K562 (cell line): ENCODE measurements at regions not wholly inside any gene's neighbourhood (a gene's known extent, or its start where the extent isn't known, plus 50 kb on each side); places are given as distances from the start of the nearest gene placed in this dataset.

Experiments used
- ELF1 ChIP-seq: fragments of 200-800 bp; sonication (Bioruptor generic); IDR thresholded peaks from 2 replicates; pipeline ENCODE4 v1.6.1; 2016; ENCODE audit warnings: missing genetic modification characterization, missing compliant biosample characterization
- KDM1A ChIP-seq, 2 experiments: fragments of 450-650 bp; IDR thresholded peaks; 2 replicates each; pipeline ENCODE4 v1.6.1; 2016; ENCODE audit warnings: mild to moderate bottlenecking in 2 of 2
- MTF1 ChIP-seq: fragments of 250-450 bp; sonication (Bioruptor Pico); IDR thresholded peaks from 2 replicates; pipeline ENCODE4 v1.9.0; 2021; ENCODE audit warnings: moderate library complexity, mild to moderate bottlenecking, inconsistent platforms, borderline replicate concordance
- PCBP1 ChIP-seq: fragments of 200-400 bp; formaldehyde crosslinking; IDR thresholded peaks from 2 replicates; pipeline ENCODE4 v1.6.1; 2018; ENCODE audit warnings: mild to moderate bottlenecking, low read depth, low read length; ENCODE audit not compliant: poor library complexity, severe bottlenecking
- POLR2AphosphoS5 ChIP-seq: IDR thresholded peaks from 2 replicates; pipeline ENCODE4 v1.6.1; 2011; ENCODE audit warnings: mild to moderate bottlenecking, low read depth, low read length, moderate library complexity; ENCODE audit not compliant: control insufficient read depth, insufficient read depth
- TCF3 ChIP-seq: sonication (generic); formaldehyde crosslinking; IDR thresholded peaks from 2 replicates; pipeline ENCODE4 v1.4.0; 2020; ENCODE audit warnings: mild to moderate bottlenecking, missing genetic modification reagents
- TEAD2 ChIP-seq: fragments of 450-650 bp; IDR thresholded peaks from 2 replicates; pipeline ENCODE4 v1.6.1; 2016; ENCODE audit warnings: missing genetic modification characterization, control low read depth, missing compliant biosample characterization
- ZFX ChIP-seq: sonication (generic); formaldehyde crosslinking; IDR thresholded peaks from 2 replicates; pipeline ENCODE4 v1.8.0; 2022; ENCODE audit warnings: mild to moderate bottlenecking, missing genetic modification reagents, moderate library complexity
- ZNF124 ChIP-seq: sonication (generic); formaldehyde crosslinking; IDR thresholded peaks from 2 replicates; pipeline ENCODE4 v1.8.1; 2022; ENCODE audit warnings: missing genetic modification reagents
- TF ChIP-seq, protein P1 (sequence below), 3 experiments: IDR thresholded peaks in 2 of 3; conservative IDR thresholded peaks in 1 of 3; 2 replicates each; pipeline ENCODE4 v1.5.1; 2011 to 2012; ENCODE audit warnings: low read length in 3 of 3, mild to moderate bottlenecking in 3 of 3, control low read depth in 2 of 3, improper control_type of control experiment in 1 of 3, inconsistent platforms in 1 of 3, low read depth in 1 of 3, mixed read lengths in 1 of 3, moderate library complexity in 1 of 3; ENCODE audit not compliant: insufficient read depth in 2 of 3
- TF ChIP-seq, protein P2 (sequence below), 2 experiments: IDR thresholded peaks; 2 replicates each; pipeline ENCODE4 v1.6.1; 2012; ENCODE audit warnings: improper control_type of control experiment in 2 of 2, low read depth in 2 of 2, low read length in 2 of 2, borderline replicate concordance in 1 of 2
- TF ChIP-seq, protein P3 (sequence below), 2 experiments: fragments of 450-650 bp in 1 of 2; sonication (generic) in 1 of 2; formaldehyde crosslinking in 1 of 2; IDR thresholded peaks in 1 of 2; conservative IDR thresholded peaks in 1 of 2; 2 replicates each; pipeline versions ENCODE4 v1.6.1 to v1.8.1; 2016 to 2023; ENCODE audit warnings: mild to moderate bottlenecking in 2 of 2, moderate library complexity in 2 of 2, inconsistent platforms in 1 of 2, missing genetic modification reagents in 1 of 2
- TF ChIP-seq, protein P4 (sequence below): fragments of 250-450 bp; sonication (Bioruptor Pico); IDR thresholded peaks from 2 replicates; pipeline ENCODE4 v1.4.0; 2020; ENCODE audit warnings: mild to moderate bottlenecking, moderate library complexity
- TF ChIP-seq, protein P5 (sequence below): fragments of 450-650 bp; conservative IDR thresholded peaks from 2 replicates; pipeline ENCODE4 v1.6.1; 2016; ENCODE audit warnings: missing genetic modification characterization, low read depth, mild to moderate bottlenecking, control low read depth, missing compliant biosample characterization

DNA sequence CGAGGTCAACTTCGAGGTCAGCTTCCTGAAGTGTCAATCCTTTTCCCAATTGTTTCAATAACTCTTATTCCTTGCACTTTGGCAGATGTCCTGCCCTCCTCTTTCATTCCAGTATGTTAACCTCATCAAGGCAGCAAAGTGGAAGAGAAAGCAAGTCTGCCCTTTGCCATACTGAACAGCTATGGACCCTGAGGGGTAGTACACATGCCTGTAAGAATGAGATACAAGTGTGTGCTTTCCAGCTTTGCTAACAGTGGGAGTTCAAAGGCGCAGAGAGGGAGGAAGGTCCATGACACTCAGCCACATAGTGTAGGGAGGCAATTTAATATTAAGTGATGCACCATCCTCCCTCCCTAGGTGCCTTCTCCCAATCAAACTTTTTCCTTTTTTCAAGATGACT lies 96.4 kb upstream of the ZCCHC13 start:
- no peak for TF ChIP-seq TCF3 (CRISPR knock-in tag)
- TF ChIP-seq ELF1 (tag), result no peak
- TF ChIP-seq, protein P1, sequence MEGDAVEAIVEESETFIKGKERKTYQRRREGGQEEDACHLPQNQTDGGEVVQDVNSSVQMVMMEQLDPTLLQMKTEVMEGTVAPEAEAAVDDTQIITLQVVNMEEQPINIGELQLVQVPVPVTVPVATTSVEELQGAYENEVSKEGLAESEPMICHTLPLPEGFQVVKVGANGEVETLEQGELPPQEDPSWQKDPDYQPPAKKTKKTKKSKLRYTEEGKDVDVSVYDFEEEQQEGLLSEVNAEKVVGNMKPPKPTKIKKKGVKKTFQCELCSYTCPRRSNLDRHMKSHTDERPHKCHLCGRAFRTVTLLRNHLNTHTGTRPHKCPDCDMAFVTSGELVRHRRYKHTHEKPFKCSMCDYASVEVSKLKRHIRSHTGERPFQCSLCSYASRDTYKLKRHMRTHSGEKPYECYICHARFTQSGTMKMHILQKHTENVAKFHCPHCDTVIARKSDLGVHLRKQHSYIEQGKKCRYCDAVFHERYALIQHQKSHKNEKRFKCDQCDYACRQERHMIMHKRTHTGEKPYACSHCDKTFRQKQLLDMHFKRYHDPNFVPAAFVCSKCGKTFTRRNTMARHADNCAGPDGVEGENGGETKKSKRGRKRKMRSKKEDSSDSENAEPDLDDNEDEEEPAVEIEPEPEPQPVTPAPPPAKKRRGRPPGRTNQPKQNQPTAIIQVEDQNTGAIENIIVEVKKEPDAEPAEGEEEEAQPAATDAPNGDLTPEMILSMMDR (IDR thresholded peaks at IDR 0.05 in 2 of 3, conservative IDR thresholded peaks at IDR 0.05 in 1 of 3; ENCODE audit: insufficient read depth in 2 of 3, low read depth in 1 of 3, low read length in 3 of 3), result no peak
- TF ChIP-seq, protein P2, sequence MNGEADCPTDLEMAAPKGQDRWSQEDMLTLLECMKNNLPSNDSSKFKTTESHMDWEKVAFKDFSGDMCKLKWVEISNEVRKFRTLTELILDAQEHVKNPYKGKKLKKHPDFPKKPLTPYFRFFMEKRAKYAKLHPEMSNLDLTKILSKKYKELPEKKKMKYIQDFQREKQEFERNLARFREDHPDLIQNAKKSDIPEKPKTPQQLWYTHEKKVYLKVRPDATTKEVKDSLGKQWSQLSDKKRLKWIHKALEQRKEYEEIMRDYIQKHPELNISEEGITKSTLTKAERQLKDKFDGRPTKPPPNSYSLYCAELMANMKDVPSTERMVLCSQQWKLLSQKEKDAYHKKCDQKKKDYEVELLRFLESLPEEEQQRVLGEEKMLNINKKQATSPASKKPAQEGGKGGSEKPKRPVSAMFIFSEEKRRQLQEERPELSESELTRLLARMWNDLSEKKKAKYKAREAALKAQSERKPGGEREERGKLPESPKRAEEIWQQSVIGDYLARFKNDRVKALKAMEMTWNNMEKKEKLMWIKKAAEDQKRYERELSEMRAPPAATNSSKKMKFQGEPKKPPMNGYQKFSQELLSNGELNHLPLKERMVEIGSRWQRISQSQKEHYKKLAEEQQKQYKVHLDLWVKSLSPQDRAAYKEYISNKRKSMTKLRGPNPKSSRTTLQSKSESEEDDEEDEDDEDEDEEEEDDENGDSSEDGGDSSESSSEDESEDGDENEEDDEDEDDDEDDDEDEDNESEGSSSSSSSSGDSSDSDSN (IDR thresholded peaks at IDR 0.05; ENCODE audit: borderline replicate concordance in 1 of 2, low read depth in 2 of 2, low read length in 2 of 2), result no peak
- TF ChIP-seq, protein P3, sequence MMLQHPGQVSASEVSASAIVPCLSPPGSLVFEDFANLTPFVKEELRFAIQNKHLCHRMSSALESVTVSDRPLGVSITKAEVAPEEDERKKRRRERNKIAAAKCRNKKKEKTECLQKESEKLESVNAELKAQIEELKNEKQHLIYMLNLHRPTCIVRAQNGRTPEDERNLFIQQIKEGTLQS (IDR thresholded peaks at IDR 0.05), result no peak
- TF ChIP-seq, protein P3 (CRISPR knock-in tag; conservative IDR thresholded peaks at IDR 0.05), result no peak
- TF ChIP-seq TEAD2 (tag), result no peak
- no peak for TF ChIP-seq PCBP1
- TF ChIP-seq ZFX (CRISPR knock-in tag), result no peak
- no peak for TF ChIP-seq MTF1 (CRISPR knock-in tag)
- TF ChIP-seq, protein P4, sequence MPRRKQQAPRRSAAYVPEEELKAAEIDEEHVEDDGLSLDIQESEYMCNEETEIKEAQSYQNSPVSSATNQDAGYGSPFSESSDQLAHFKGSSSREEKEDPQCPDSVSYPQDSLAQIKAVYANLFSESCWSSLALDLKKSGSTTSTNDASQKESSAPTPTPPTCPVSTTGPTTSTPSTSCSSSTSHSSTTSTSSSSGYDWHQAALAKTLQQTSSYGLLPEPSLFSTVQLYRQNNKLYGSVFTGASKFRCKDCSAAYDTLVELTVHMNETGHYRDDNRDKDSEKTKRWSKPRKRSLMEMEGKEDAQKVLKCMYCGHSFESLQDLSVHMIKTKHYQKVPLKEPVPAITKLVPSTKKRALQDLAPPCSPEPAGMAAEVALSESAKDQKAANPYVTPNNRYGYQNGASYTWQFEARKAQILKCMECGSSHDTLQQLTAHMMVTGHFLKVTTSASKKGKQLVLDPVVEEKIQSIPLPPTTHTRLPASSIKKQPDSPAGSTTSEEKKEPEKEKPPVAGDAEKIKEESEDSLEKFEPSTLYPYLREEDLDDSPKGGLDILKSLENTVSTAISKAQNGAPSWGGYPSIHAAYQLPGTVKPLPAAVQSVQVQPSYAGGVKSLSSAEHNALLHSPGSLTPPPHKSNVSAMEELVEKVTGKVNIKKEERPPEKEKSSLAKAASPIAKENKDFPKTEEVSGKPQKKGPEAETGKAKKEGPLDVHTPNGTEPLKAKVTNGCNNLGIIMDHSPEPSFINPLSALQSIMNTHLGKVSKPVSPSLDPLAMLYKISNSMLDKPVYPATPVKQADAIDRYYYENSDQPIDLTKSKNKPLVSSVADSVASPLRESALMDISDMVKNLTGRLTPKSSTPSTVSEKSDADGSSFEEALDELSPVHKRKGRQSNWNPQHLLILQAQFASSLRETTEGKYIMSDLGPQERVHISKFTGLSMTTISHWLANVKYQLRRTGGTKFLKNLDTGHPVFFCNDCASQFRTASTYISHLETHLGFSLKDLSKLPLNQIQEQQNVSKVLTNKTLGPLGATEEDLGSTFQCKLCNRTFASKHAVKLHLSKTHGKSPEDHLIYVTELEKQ (CRISPR knock-in tag), result no peak
- TF ChIP-seq ZNF124, result no peak
- TF ChIP-seq, protein P5, sequence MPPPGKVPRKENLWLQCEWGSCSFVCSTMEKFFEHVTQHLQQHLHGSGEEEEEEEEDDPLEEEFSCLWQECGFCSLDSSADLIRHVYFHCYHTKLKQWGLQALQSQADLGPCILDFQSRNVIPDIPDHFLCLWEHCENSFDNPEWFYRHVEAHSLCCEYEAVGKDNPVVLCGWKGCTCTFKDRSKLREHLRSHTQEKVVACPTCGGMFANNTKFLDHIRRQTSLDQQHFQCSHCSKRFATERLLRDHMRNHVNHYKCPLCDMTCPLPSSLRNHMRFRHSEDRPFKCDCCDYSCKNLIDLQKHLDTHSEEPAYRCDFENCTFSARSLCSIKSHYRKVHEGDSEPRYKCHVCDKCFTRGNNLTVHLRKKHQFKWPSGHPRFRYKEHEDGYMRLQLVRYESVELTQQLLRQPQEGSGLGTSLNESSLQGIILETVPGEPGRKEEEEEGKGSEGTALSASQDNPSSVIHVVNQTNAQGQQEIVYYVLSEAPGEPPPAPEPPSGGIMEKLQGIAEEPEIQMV (tag), result no peak
- TF ChIP-seq POLR2AphosphoS5, result no peak
- no peak for TF ChIP-seq KDM1A (IDR thresholded peaks at IDR 0.05)
